ENCODE measurements at regions not wholly inside any gene's neighbourhood (a gene's known extent, or its start where the extent isn't known, plus 50 kb on each side); places are given as distances from the start of the nearest gene placed in this dataset.

GRCh38 chr3:74302969-74303368 lies 311.5 kb downstream of the CNTN3 start:
- DNase-seq (ENCODE audit: extremely low spot score, insufficient read length, low read depth) = no peak
- no peak for FAIRE-seq

- DNase-seq (ENCODE audit: extremely low spot score, insufficient read length, low read depth) = no peak
- FAIRE-seq = no peak
Measured at GRCh38 chr3:74302281-74302680, 312.2 kb downstream of the CNTN3 start.

- FAIRE-seq = no peak
- DNase-seq (ENCODE audit: extremely low spot score, insufficient read length, low read depth) = no peak
Measured at GRCh38 chr3:74301056-74301455, 313.4 kb downstream of the CNTN3 start.

GRCh38 chr3:74295479-74295878 lies 319.0 kb downstream of the CNTN3 start:
- FAIRE-seq (no peak), DNase-seq (ENCODE audit: extremely low spot score, insufficient read length, low read depth) (no peak)

- DNase-seq (ENCODE audit: extremely low spot score, insufficient read length, low read depth) (no peak), FAIRE-seq (no peak)
Measured at GRCh38 chr3:74288761-74289160, 325.7 kb downstream of the CNTN3 start.

- FAIRE-seq = no peak
- no peak for DNase-seq (ENCODE audit: extremely low spot score, insufficient read length, low read depth)
Measured at GRCh38 chr3:74287557-74287956, 326.9 kb downstream of the CNTN3 start.

GRCh38 chr3:74282202-74282601 lies 332.3 kb downstream of the CNTN3 start:
- DNase-seq (ENCODE audit: extremely low spot score, insufficient read length, low read depth) (no peak), FAIRE-seq (no peak)

GRCh38 chr3:74281705-74282104 lies 332.8 kb downstream of the CNTN3 start:
- DNase-seq (ENCODE audit: extremely low spot score, insufficient read length, low read depth) (no peak), FAIRE-seq (no peak)

GRCh38 chr3:74273555-74274402 lies 340.7 kb downstream of the CNTN3 start:
- DNase-seq (ENCODE audit: extremely low spot score, insufficient read length, low read depth) (no peak), FAIRE-seq (no peak)

GRCh38 chr3:74273091-74273490 lies 341.4 kb downstream of the CNTN3 start:
- DNase-seq (ENCODE audit: extremely low spot score, insufficient read length, low read depth) (no peak), FAIRE-seq (no peak)

- FAIRE-seq (no peak), DNase-seq (ENCODE audit: extremely low spot score, insufficient read length, low read depth) (no peak)
Measured at GRCh38 chr3:74271541-74271940, 342.9 kb downstream of the CNTN3 start.

- FAIRE-seq (no peak), DNase-seq (ENCODE audit: extremely low spot score, insufficient read length, low read depth) (no peak)
Measured at GRCh38 chr3:74269689-74270088, 344.8 kb downstream of the CNTN3 start.

GRCh38 chr3:74268753-74269152 lies 345.7 kb downstream of the CNTN3 start:
- FAIRE-seq (no peak), DNase-seq (ENCODE audit: extremely low spot score, insufficient read length, low read depth) (no peak)

GRCh38 chr3:74267588-74268184 lies 346.8 kb downstream of the CNTN3 start:
- FAIRE-seq (peak; percentile 21), DNase-seq (ENCODE audit: extremely low spot score, insufficient read length, low read depth) (no peak)

GRCh38 chr3:74267131-74267530 lies 347.3 kb downstream of the CNTN3 start:
- DNase-seq (ENCODE audit: extremely low spot score, insufficient read length, low read depth) (no peak), FAIRE-seq (no peak)

- FAIRE-seq = no peak
Measured at GRCh38 chr3:74265069-74265468, 349.4 kb downstream of the CNTN3 start.

GRCh38 chr3:74263031-74263430 lies 351.4 kb downstream of the CNTN3 start:
- FAIRE-seq = no peak
- no peak for DNase-seq (ENCODE audit: extremely low spot score, insufficient read length, low read depth)

More at GRCh38 chr3:74265069-74265468, 349.4 kb downstream of the CNTN3 start:
- no peak for DNase-seq (ENCODE audit: extremely low spot score, insufficient read length, low read depth)

GRCh38 chr3:74233091-74233490 lies 381.4 kb downstream of the CNTN3 start:
- DNase-seq (ENCODE audit: extremely low spot score, insufficient read length, low read depth) (no peak), FAIRE-seq (no peak)

GRCh38 chr3:74217467-74217866 lies 397.0 kb downstream of the CNTN3 start:
- DNase-seq (ENCODE audit: extremely low spot score, insufficient read length, low read depth) = no peak

GRCh38 chr3:74214286-74214685 lies 400.2 kb downstream of the CNTN3 start:
- DNase-seq (ENCODE audit: extremely low spot score, insufficient read length, low read depth) (no peak), FAIRE-seq (no peak)

More at GRCh38 chr3:74217467-74217866, 397.0 kb downstream of the CNTN3 start:
- FAIRE-seq = no peak

GRCh38 chr3:74210739-74211138 lies 403.7 kb downstream of the CNTN3 start:
- no peak for DNase-seq (ENCODE audit: extremely low spot score, insufficient read length, low read depth)
- FAIRE-seq = no peak

GRCh38 chr3:74200952-74201351 lies 413.5 kb downstream of the CNTN3 start:
- FAIRE-seq (no peak), DNase-seq (ENCODE audit: extremely low spot score, insufficient read length, low read depth) (no peak)
